Neural cell (in vitro differentiated cells): ENCODE measurements at regions not wholly inside any gene's neighbourhood (a gene's known extent, or its start where the extent isn't known, plus 50 kb on each side); places are given as distances from the start of the nearest gene placed in this dataset.

Source experiments
- CTCF ChIP-seq: fragments of 450-650 bp; IDR thresholded peaks from 2 replicates; pipeline ENCODE4 v1.5.1; 2014; ENCODE audit warnings: antibody characterized with exemption, mild to moderate bottlenecking, moderate library complexity; ENCODE audit not compliant: poor library complexity, severe bottlenecking
- EP300 ChIP-seq: fragments of 450-650 bp; conservative IDR thresholded peaks from 2 replicates; pipeline ENCODE4 v1.6.1; 2014; ENCODE audit warnings: antibody characterized with exemption, mild to moderate bottlenecking, moderate library complexity; ENCODE audit not compliant: poor library complexity, severe bottlenecking
- EZH2 ChIP-seq: fragments of 200-600, 300-800 bp; shearing (Covaris generic), sonication (generic); IDR thresholded peaks from 2 replicates; pipeline ENCODE4 v1.6.1; 2014; ENCODE audit warnings: antibody characterized with exemption, low read length, borderline replicate concordance, mild to moderate bottlenecking; ENCODE audit not compliant: insufficient read depth, poor library complexity, severe bottlenecking
- POLR2AphosphoS5 ChIP-seq: IDR thresholded peaks from 2 replicates; pipeline ENCODE4 v1.6.1; 2012
- RAD21 ChIP-seq: fragments of 450-650 bp; conservative IDR thresholded peaks from 2 replicates; pipeline ENCODE4 v1.6.1; 2014; ENCODE audit warnings: antibody characterized with exemption, mild to moderate bottlenecking, moderate library complexity
- REST ChIP-seq: IDR thresholded peaks from 2 replicates; pipeline ENCODE4 v1.6.1; 2012; ENCODE audit warnings: borderline replicate concordance
- SMC3 ChIP-seq: fragments of 450-650 bp; conservative IDR thresholded peaks from 2 replicates; pipeline ENCODE4 v1.6.1; 2014; ENCODE audit warnings: antibody characterized with exemption, mild to moderate bottlenecking, moderate library complexity; ENCODE audit not compliant: poor library complexity
- TAF1 ChIP-seq: IDR thresholded peaks from 2 replicates; pipeline ENCODE4 v1.6.1; 2012; ENCODE audit warnings: low read depth

GRCh38 chr13:99905224-99905623, 66.3 kb downstream of the ZIC5 start:
- TF ChIP-seq EZH2 (no peak), POLR2AphosphoS5 (no peak), CTCF (no peak), EP300 (no peak), RAD21 (no peak), REST (no peak), SMC3 (no peak), TAF1 (no peak)
